ENCODE measurements at regions not wholly inside any gene's neighbourhood (a gene's known extent, or its start where the extent isn't known, plus 50 kb on each side); places are given as distances from the start of the nearest gene placed in this dataset.

- no peak for DNase-seq
- Mint-ChIP-seq H3K9me3 (peaks cover 2% of the 10 kb centered on the region), H3K4me1 (no peaks in the 10 kb centered on the region), H3K27ac (no peak overlapping the region), H3K36me3 (no peaks in the 10 kb centered on the region), H3K27me3 (no peaks in the 10 kb centered on the region), H3K4me3 (no peak overlapping the region)
- CTCF ChIA-PET, result no interaction called here
Measured at GRCh38 chr9:111178331-111179055, 140.2 kb upstream of the LPAR1 start.

DNA sequence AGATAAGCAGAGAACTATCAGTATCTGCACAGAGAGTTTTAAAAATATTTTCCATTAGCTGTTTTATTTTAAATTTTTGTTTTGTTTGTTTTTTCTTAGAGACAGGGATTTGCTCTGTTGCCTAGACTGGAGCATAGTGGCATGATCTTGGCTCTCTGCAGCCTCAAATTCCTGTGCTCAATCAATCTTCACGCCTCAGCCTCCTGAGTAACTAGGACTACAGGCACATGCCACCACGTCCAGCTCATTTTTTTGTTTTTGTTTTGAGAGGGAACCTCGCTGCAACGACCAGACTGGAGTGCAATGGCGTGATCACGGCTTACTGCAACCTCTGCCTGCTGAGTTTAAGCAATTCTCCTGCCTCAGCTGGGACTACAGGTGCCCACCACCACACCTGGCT lies 138.2 kb upstream of the LPAR1 start:
- H3K9me3 Mint-ChIP-seq, result no peaks in the 10 kb centered on the region
- H3K36me3 Mint-ChIP-seq, result no peaks in the 10 kb centered on the region
- no peak overlapping the region for H3K4me3 Mint-ChIP-seq
- no peaks in the 10 kb centered on the region for H3K27me3 Mint-ChIP-seq
- H3K27ac Mint-ChIP-seq, result no peak overlapping the region
- no peak for DNase-seq
- CTCF ChIA-PET, result no interaction called here
- no peaks in the 10 kb centered on the region for H3K4me1 Mint-ChIP-seq

DNA sequence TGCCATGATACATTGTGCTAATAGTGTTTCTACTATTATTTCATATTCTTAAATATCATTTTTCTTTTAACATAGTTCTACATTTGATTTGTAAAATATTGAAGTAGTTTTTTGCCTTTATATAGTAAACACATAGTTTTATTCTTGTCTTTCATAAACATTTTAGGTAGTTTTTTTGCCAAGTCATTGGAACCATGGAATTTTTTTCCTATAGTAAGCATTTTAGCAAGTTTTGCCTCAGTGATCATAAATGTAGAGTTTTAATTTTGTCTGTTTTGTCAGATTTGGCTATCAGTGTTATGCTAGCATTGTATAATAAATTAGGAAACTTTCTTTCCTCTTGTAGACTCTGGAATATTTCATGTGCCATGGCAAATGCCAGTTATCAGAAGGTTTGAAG lies 137.1 kb upstream of the LPAR1 start:
- H3K9me3 Mint-ChIP-seq, result no peaks in the 10 kb centered on the region
- no peaks in the 10 kb centered on the region for H3K36me3 Mint-ChIP-seq
- CTCF ChIA-PET, result no interaction called here
- H3K27ac Mint-ChIP-seq, result no peak overlapping the region
- H3K4me3 Mint-ChIP-seq, result no peak overlapping the region
- no peak for DNase-seq
- H3K27me3 Mint-ChIP-seq, result no peaks in the 10 kb centered on the region
- no peaks in the 10 kb centered on the region for H3K4me1 Mint-ChIP-seq

GRCh38 chr9:111167341-111167740 lies 129.1 kb upstream of the LPAR1 start:
- Mint-ChIP-seq H3K4me1 (no peaks in the 10 kb centered on the region), H3K27me3 (no peaks in the 10 kb centered on the region), H3K4me3 (no peak overlapping the region), H3K36me3 (no peaks in the 10 kb centered on the region), H3K27ac (no peak overlapping the region), H3K9me3 (peaks cover 16% of the 10 kb centered on the region)
- CTCF ChIA-PET, result no interaction called here
- no peak for DNase-seq

DNA sequence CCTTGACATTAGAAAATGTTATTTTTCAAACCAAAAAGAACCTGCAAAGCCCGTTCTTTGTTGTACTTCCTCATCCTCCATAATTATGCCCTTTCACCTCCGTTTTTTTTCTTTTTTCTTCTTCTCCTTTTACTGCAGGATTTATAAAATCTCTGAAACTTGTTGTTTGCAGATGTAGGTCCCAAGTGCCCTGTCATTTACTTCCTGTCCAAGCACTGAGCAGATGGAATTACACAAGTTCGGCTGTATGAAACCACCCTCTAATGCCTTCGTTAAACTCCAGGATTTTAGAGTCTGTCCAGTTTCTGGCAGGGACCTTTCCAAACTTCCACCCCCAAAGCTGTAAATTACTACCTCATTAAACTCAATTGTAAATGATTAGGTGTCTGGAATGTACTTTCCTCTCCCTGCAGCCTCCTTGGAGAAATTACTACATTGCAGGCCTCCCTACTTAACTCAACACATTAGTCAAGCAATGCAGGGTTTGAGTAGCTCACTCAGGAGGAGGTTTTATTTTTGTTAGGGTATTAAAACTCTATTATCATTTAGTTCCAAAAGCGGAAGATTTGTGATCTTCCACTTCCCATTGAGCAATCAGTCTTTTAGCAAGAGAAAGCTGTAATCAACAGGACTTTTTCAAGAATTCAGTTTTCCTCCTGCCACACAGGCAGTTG lies 125.6 kb upstream of the LPAR1 start:
- no peak overlapping the region for H3K4me3 Mint-ChIP-seq

GRCh38 chr9:111162026-111162425 lies 123.8 kb upstream of the LPAR1 start:
- Mint-ChIP-seq H3K9me3 (peaks cover 6% of the 10 kb centered on the region), H3K4me1 (no peaks in the 10 kb centered on the region), H3K27me3 (no peaks in the 10 kb centered on the region), H3K36me3 (no peaks in the 10 kb centered on the region), H3K4me3 (no peak overlapping the region), H3K27ac (no peak overlapping the region)
- CTCF ChIA-PET, result interaction anchor here (0.6 kb wide), 1 partner anchor 121 kb away, joined by 3 read pairs; no protein-coding TSS in a partner anchor
- DNase-seq, result no peak

More for the DNA sequence above, 125.6 kb upstream of the LPAR1 start:
- H3K9me3 Mint-ChIP-seq, result peaks cover 16% of the 10 kb centered on the region
- no peaks in the 10 kb centered on the region for H3K27me3 Mint-ChIP-seq
- DNase-seq, result no peak
- no peak overlapping the region for H3K27ac Mint-ChIP-seq
- no peaks in the 10 kb centered on the region for H3K4me1 Mint-ChIP-seq
- no peaks in the 10 kb centered on the region for H3K36me3 Mint-ChIP-seq
- CTCF ChIA-PET, result no interaction called here

DNA sequence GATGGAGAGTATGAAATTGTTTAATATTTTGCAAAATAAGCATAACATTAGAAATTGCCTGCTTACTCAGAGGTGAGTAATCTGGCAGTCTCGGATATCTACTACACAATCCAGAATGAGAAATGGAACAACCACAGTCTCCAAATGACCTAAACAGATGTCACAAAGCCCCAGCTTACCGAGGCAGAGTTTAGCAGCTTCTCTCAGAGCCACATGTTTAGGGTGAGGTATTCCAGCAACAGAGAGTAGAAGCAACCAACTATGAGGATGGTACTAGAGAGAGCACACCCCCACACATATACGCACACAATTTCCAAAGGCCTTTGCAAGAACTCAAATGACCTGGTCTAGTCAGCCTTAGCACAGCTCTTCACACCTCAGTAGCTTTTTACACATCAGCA lies 122.7 kb upstream of the LPAR1 start:
- CTCF ChIA-PET, result no interaction called here
- H3K4me1 Mint-ChIP-seq, result no peaks in the 10 kb centered on the region
- H3K9me3 Mint-ChIP-seq, result peaks cover 2% of the 10 kb centered on the region
- no peaks in the 10 kb centered on the region for H3K36me3 Mint-ChIP-seq
- no peak for DNase-seq
- H3K27me3 Mint-ChIP-seq, result no peaks in the 10 kb centered on the region
- H3K4me3 Mint-ChIP-seq, result no peak overlapping the region
- H3K27ac Mint-ChIP-seq, result no peak overlapping the region

GRCh38 chr9:111158999-111159398 lies 120.7 kb upstream of the LPAR1 start:
- Mint-ChIP-seq H3K4me1 (no peaks in the 10 kb centered on the region), H3K27me3 (no peaks in the 10 kb centered on the region), H3K36me3 (no peaks in the 10 kb centered on the region), H3K9me3 (no peaks in the 10 kb centered on the region), H3K4me3 (no peak overlapping the region), H3K27ac (no peak overlapping the region)
- no peak for DNase-seq
- CTCF ChIA-PET, result no interaction called here

DNA sequence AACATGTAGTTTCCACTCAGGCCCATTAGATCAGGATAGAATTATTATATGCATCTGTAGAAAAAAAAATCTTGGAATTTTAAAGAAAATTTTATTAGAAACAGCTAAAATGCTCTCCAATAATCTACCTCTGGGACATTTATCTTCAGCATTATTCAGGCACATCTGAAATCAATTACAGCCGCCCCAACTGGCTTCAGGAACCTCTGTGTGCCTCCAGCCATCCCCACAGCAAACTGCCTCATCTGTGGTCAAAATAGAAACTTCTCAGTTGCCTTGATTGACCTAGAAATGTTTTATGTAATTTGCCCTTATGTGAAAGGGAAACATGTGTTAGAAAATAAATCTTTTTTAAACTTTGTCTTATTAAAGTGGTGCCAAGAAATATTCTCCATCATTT lies 120.1 kb upstream of the LPAR1 start:
- no peak overlapping the region for H3K4me3 Mint-ChIP-seq
- no peak for DNase-seq
- no peaks in the 10 kb centered on the region for H3K36me3 Mint-ChIP-seq
- CTCF ChIA-PET, result no interaction called here
- H3K27me3 Mint-ChIP-seq, result no peaks in the 10 kb centered on the region
- no peaks in the 10 kb centered on the region for H3K9me3 Mint-ChIP-seq
- no peak overlapping the region for H3K27ac Mint-ChIP-seq
- no peaks in the 10 kb centered on the region for H3K4me1 Mint-ChIP-seq

DNA sequence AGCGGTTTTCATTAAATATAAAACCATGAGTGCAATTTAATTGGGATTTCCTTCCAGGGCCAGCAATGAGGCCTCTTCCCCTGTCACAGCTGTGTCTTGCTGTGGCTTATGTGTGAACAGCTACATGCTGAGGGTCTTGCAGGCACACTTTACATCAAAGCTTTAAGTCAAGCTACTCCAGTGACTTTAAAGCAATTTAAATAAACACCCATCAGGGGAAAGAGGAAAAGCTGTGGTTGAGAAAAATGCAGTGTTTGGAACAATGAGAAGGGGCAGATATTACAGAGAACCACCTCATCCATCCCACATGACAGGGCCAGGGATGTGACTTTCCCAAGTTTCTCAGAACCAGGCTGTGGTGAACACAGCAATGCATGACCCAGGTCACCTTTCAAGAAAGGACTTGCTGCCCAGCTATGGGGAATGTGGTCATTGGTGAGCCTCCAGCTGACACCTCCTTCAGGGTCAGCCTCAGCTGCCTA lies 115.9 kb upstream of the LPAR1 start:
- Mint-ChIP-seq H3K4me3 (no peak overlapping the region), H3K27ac (no peak overlapping the region), H3K4me1 (no peaks in the 10 kb centered on the region), H3K27me3 (no peaks in the 10 kb centered on the region), H3K9me3 (no peaks in the 10 kb centered on the region), H3K36me3 (no peaks in the 10 kb centered on the region)
- CTCF ChIA-PET, result no interaction called here
- no peak for DNase-seq

GRCh38 chr9:111152614-111153406 lies 114.5 kb upstream of the LPAR1 start:
- DNase-seq, result no peak
- Mint-ChIP-seq H3K27ac (no peak overlapping the region), H3K36me3 (no peaks in the 10 kb centered on the region), H3K4me3 (no peak overlapping the region), H3K4me1 (no peaks in the 10 kb centered on the region), H3K27me3 (no peaks in the 10 kb centered on the region), H3K9me3 (no peaks in the 10 kb centered on the region)
- CTCF ChIA-PET, result no interaction called here

DNA sequence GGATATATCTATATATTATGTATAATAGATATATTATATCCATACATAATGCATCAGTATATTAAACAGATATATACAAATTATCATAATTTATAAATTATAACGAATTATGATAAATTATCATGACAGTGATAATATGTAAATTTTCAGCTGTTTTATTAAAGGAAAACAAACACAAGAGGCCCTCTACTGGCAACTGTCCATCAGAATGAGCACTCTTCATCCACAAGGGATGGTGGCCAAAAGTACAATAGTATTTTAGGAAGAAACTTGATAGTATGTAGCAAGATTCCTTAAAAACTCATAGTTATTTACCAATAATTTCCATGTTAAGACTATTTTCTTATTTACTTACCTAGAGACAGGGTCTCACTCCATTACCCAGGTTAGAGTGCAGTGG lies 113.3 kb upstream of the LPAR1 start:
- no peaks in the 10 kb centered on the region for H3K27me3 Mint-ChIP-seq
- no peaks in the 10 kb centered on the region for H3K4me1 Mint-ChIP-seq
- H3K27ac Mint-ChIP-seq, result no peak overlapping the region
- no peaks in the 10 kb centered on the region for H3K36me3 Mint-ChIP-seq
- no peak overlapping the region for H3K4me3 Mint-ChIP-seq
- DNase-seq, result no peak
- CTCF ChIA-PET, result no interaction called here
- H3K9me3 Mint-ChIP-seq, result no peaks in the 10 kb centered on the region

DNA sequence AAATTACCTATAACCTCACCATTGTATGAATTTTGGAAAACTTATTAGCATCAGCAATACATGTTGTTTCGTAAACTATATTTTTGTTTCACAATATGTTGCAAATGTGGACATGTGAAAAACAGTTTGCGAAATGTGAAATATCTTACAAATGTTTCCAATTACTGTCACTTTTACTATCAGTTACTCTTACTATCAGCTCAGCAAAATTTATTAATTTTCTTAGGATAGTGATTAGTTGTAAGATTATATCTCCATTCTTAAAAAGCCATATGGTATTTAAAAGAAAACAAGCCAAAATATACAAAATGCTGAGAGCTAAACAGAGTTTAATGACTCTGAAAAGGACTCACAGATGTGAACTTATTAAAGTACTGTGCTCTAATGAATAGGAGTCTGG lies 111.9 kb upstream of the LPAR1 start:
- Mint-ChIP-seq H3K36me3 (no peaks in the 10 kb centered on the region), H3K27ac (no peak overlapping the region), H3K4me1 (no peaks in the 10 kb centered on the region), H3K9me3 (no peaks in the 10 kb centered on the region), H3K4me3 (no peak overlapping the region), H3K27me3 (no peaks in the 10 kb centered on the region)
- no peak for DNase-seq
- CTCF ChIA-PET, result no interaction called here

GRCh38 chr9:111149018-111149759 lies 110.9 kb upstream of the LPAR1 start:
- Mint-ChIP-seq H3K4me3 (no peak overlapping the region), H3K27me3 (no peaks in the 10 kb centered on the region)
- CTCF ChIA-PET, result no interaction called here

More at GRCh38 chr9:111149018-111149759, 110.9 kb upstream of the LPAR1 start:
- DNase-seq, result no peak
- Mint-ChIP-seq H3K9me3 (no peaks in the 10 kb centered on the region), H3K36me3 (no peaks in the 10 kb centered on the region), H3K4me1 (no peaks in the 10 kb centered on the region), H3K27ac (no peak overlapping the region)

Measured in activated naive CD4-positive, alpha-beta T cell treated with anti-CD3 and anti-CD28 coated beads, Interleukin-2, amount 10 ng/mL, durations not matched to agents 7 days and 5 days (primary cell).